Stomach (tissue), 4 donors: ENCODE measurements at regions not wholly inside any gene's neighbourhood (a gene's known extent, or its start where the extent isn't known, plus 50 kb on each side); places are given as distances from the start of the nearest gene placed in this dataset.

Experiments
- EP300 ChIP-seq: sonication (generic); formaldehyde crosslinking; IDR thresholded peaks from one replicate; pipeline ENCODE4 v1.6.1; 2017; ENCODE audit warnings: antibody characterized with exemption
- POLR2A ChIP-seq, 4 donors: fragments of 450-650 bp; IDR thresholded peaks; one replicate each; pipeline ENCODE4 v1.6.1; 2016; ENCODE audit warnings: antibody characterized with exemption in 4 of 4, control low read depth in 2 of 4, mild to moderate bottlenecking in 1 of 4, moderate library complexity in 1 of 4
- POLR2AphosphoS5 ChIP-seq, 3 donors: sonication (generic); formaldehyde crosslinking; IDR thresholded peaks; one replicate each; pipeline ENCODE4 v1.6.1; 2016; ENCODE audit warnings: antibody characterized with exemption in 3 of 3
- TF ChIP-seq, protein P1 (sequence below), 7 experiments: fragments of 450-650 bp in 4 of 7; fragments of 200-600 bp in 3 of 7; sonication (generic) in 3 of 7; IDR thresholded peaks; one replicate each; pipeline ENCODE4 v1.5.1; 2016 to 2019; ENCODE audit warnings: antibody characterized with exemption in 7 of 7, control low read depth in 2 of 7, mild to moderate bottlenecking in 1 of 7

GRCh38 chr17:14818469-14818868, 446.7 kb downstream of the PMP22 start:
- TF ChIP-seq, protein P1, sequence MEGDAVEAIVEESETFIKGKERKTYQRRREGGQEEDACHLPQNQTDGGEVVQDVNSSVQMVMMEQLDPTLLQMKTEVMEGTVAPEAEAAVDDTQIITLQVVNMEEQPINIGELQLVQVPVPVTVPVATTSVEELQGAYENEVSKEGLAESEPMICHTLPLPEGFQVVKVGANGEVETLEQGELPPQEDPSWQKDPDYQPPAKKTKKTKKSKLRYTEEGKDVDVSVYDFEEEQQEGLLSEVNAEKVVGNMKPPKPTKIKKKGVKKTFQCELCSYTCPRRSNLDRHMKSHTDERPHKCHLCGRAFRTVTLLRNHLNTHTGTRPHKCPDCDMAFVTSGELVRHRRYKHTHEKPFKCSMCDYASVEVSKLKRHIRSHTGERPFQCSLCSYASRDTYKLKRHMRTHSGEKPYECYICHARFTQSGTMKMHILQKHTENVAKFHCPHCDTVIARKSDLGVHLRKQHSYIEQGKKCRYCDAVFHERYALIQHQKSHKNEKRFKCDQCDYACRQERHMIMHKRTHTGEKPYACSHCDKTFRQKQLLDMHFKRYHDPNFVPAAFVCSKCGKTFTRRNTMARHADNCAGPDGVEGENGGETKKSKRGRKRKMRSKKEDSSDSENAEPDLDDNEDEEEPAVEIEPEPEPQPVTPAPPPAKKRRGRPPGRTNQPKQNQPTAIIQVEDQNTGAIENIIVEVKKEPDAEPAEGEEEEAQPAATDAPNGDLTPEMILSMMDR (IDR thresholded peaks at IDR 0.05), result no peak
- TF ChIP-seq EP300 (no peak), POLR2A (IDR thresholded peaks at IDR 0.05) (no peak), POLR2AphosphoS5 (IDR thresholded peaks at IDR 0.05) (no peak)
